ENCODE measurements at regions not wholly inside any gene's neighbourhood (a gene's known extent, or its start where the extent isn't known, plus 50 kb on each side); places are given as distances from the start of the nearest gene placed in this dataset.

GRCh38 chr10:2301227-2301626 lies 563.9 kb upstream of the ADARB2 start:
- Histone ChIP-seq H3K9me3 (no peaks in the 10 kb centered on the region), H3K4me1 (no peaks in the 10 kb centered on the region), H3K27me3 (ENCODE audit: insufficient read depth in 3 of 3, low read length in 2 of 3) (no peaks in the 10 kb centered on the region), H3K36me3 (ENCODE audit: insufficient read depth in 1 of 2, low read depth in 1 of 2) (no peaks in the 10 kb centered on the region), H3K4me3 (no peak overlapping the region), H3K27ac (no peak overlapping the region)
- intact Hi-C loops (cut with DNase I): no loop called here
- ATAC-seq: no peak
- no peak for DNase-seq
- TF ChIP-seq, protein P1, sequence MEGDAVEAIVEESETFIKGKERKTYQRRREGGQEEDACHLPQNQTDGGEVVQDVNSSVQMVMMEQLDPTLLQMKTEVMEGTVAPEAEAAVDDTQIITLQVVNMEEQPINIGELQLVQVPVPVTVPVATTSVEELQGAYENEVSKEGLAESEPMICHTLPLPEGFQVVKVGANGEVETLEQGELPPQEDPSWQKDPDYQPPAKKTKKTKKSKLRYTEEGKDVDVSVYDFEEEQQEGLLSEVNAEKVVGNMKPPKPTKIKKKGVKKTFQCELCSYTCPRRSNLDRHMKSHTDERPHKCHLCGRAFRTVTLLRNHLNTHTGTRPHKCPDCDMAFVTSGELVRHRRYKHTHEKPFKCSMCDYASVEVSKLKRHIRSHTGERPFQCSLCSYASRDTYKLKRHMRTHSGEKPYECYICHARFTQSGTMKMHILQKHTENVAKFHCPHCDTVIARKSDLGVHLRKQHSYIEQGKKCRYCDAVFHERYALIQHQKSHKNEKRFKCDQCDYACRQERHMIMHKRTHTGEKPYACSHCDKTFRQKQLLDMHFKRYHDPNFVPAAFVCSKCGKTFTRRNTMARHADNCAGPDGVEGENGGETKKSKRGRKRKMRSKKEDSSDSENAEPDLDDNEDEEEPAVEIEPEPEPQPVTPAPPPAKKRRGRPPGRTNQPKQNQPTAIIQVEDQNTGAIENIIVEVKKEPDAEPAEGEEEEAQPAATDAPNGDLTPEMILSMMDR (IDR thresholded peaks at IDR 0.05): no peak
- 86 to 87% (median 86%) methylated on average over 8 of the region's 8 CpGs for whole genome bisulfite sequencing, 3 donors

- TF ChIP-seq, protein P1 (IDR thresholded peaks at IDR 0.05): no peak
- Histone ChIP-seq H3K27ac (no peak overlapping the region), H3K27me3 (ENCODE audit: insufficient read depth in 3 of 3, low read length in 2 of 3) (no peaks in the 10 kb centered on the region), H3K36me3 (ENCODE audit: insufficient read depth in 1 of 2, low read depth in 1 of 2) (no peaks in the 10 kb centered on the region), H3K4me3 (no peak overlapping the region), H3K9me3 (no peaks in the 10 kb centered on the region), H3K4me1 (no peaks in the 10 kb centered on the region)
- ATAC-seq (no peak), DNase-seq (no peak)
- intact Hi-C loops (cut with DNase I): no loop called here
- WGBS, 3 donors: 16 to 40% (median 21%) methylated on average over 3 of the region's 3 CpGs
Measured at GRCh38 chr10:2300231-2300630, 562.9 kb upstream of the ADARB2 start.

GRCh38 chr10:2296179-2296891 lies 559.0 kb upstream of the ADARB2 start:
- Histone ChIP-seq H3K4me3 (no peak overlapping the region), H3K27ac (no peak overlapping the region), H3K27me3 (ENCODE audit: insufficient read depth in 3 of 3, low read length in 2 of 3) (no peaks in the 10 kb centered on the region), H3K4me1 (no peaks in the 10 kb centered on the region), H3K36me3 (ENCODE audit: insufficient read depth in 1 of 2, low read depth in 1 of 2) (no peaks in the 10 kb centered on the region), H3K9me3 (no peaks in the 10 kb centered on the region)
- ATAC-seq (no peak), DNase-seq (no peak)
- 88 to 89% (median 89%) methylated on average over 6 of the region's 6 CpGs for WGBS, 3 donors
- TF ChIP-seq, protein P1 (IDR thresholded peaks at IDR 0.05): no peak
- intact Hi-C loops (cut with DNase I): no loop called here

DNA sequence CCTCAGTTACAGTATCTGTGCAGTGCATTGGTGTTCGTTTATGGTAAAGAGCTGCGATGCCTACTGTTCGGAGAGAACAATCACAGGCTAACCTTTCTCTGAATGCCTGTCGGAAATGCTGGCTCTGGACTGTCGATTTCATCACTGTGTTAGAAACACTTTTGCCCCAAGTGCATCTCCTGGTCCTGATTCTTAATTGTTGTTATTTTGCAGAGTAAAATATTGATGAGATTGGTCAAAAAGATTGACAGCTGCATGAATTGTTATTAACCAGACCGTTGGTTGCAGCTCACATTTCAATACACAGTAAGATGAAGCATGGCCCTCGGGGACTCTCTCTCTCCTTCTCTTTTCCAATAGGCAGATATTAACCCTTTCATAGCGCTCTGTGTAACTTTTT lies 557.4 kb upstream of the ADARB2 start:
- 27 to 30% (median 29%) methylated on average over 8 of the region's 8 CpGs for WGBS, 3 donors
- intact Hi-C loops (cut with DNase I): no loop called here
- TF ChIP-seq, protein P1 (IDR thresholded peaks at IDR 0.05): no peak
- no peak for DNase-seq
- no peaks in the 10 kb centered on the region for H3K4me1 ChIP-seq
- no peaks in the 10 kb centered on the region for H3K36me3 ChIP-seq (ENCODE audit: insufficient read depth in 1 of 2, low read depth in 1 of 2)
- no peak overlapping the region for H3K4me3 ChIP-seq
- no peaks in the 10 kb centered on the region for H3K9me3 ChIP-seq
- no peak for ATAC-seq
- H3K27ac ChIP-seq: no peak overlapping the region
- no peaks in the 10 kb centered on the region for H3K27me3 ChIP-seq (ENCODE audit: insufficient read depth in 3 of 3, low read length in 2 of 3)

- WGBS, 3 donors: 66 to 67% (median 67%) methylated on average over 12 of the region's 12 CpGs
- no peaks in the 10 kb centered on the region for H3K9me3 ChIP-seq
- H3K4me1 ChIP-seq: no peaks in the 10 kb centered on the region
- intact Hi-C loops (cut with DNase I): no loop called here
- H3K27ac ChIP-seq: no peak overlapping the region
- ATAC-seq (no peak), DNase-seq (no peak)
- no peak overlapping the region for H3K4me3 ChIP-seq
- no peaks in the 10 kb centered on the region for H3K27me3 ChIP-seq (ENCODE audit: insufficient read depth in 3 of 3, low read length in 2 of 3)
- H3K36me3 ChIP-seq (ENCODE audit: insufficient read depth in 1 of 2, low read depth in 1 of 2): no peaks in the 10 kb centered on the region
- TF ChIP-seq, protein P1 (IDR thresholded peaks at IDR 0.05): no peak
Measured at GRCh38 chr10:2284071-2284470, 546.7 kb upstream of the ADARB2 start.
